K562 (cell line): ENCODE measurements at regions not wholly inside any gene's neighbourhood (a gene's known extent, or its start where the extent isn't known, plus 50 kb on each side); places are given as distances from the start of the nearest gene placed in this dataset.

Experiments
- ATF2 ChIP-seq: sonication (generic); formaldehyde crosslinking; IDR thresholded peaks from 2 replicates; pipeline ENCODE4 v1.8.1; 2022; ENCODE audit warnings: missing genetic modification reagents
- BCL6 ChIP-seq: fragments of 250-450 bp; sonication (Bioruptor Pico); IDR thresholded peaks from 2 replicates; pipeline ENCODE4 v1.4.0; 2020
- BCOR ChIP-seq: fragments of 450-650 bp; IDR thresholded peaks from 2 replicates; pipeline ENCODE4 v1.6.1; 2016
- CREB3 ChIP-seq: fragments of 450-650 bp; conservative IDR thresholded peaks from 2 replicates; pipeline ENCODE4 v1.6.1; 2016; ENCODE audit warnings: missing genetic modification characterization, low read depth, mild to moderate bottlenecking, missing compliant biosample characterization, moderate library complexity
- HDAC1 ChIP-seq, 2 experiments: fragments of 450-650 bp; IDR thresholded peaks; 2 replicates each; pipeline ENCODE4 v1.6.1; 2016 to 2017; ENCODE audit warnings: inconsistent platforms in 1 of 2, mild to moderate bottlenecking in 1 of 2, moderate library complexity in 1 of 2
- HMG20A ChIP-seq: fragments of 450-650 bp; formaldehyde crosslinking; conservative IDR thresholded peaks from 2 replicates; pipeline ENCODE4 v1.4.0; 2020; ENCODE audit warnings: mild to moderate bottlenecking, mixed read lengths
- JUNB ChIP-seq: fragments of 450-650 bp; formaldehyde crosslinking; conservative IDR thresholded peaks from 2 replicates; pipeline ENCODE4 v1.4.0; 2020; ENCODE audit warnings: mild to moderate bottlenecking
- MBD1 ChIP-seq: fragments of 250-450 bp; sonication (Bioruptor Pico); IDR thresholded peaks from 2 replicates; pipeline ENCODE4 v1.8.0; 2022; ENCODE audit warnings: inconsistent platforms
- NBN ChIP-seq: fragments of 450-650 bp; IDR thresholded peaks from 2 replicates; pipeline ENCODE4 v1.6.1; 2016; ENCODE audit warnings: low read depth, mild to moderate bottlenecking
- PPARD ChIP-seq: fragments of 250-450 bp; sonication (Bioruptor Pico); IDR thresholded peaks from 2 replicates; pipeline ENCODE4 v1.8.0; 2022; ENCODE audit warnings: inconsistent platforms, mild to moderate bottlenecking, moderate library complexity
- PURB ChIP-seq: sonication (generic); formaldehyde crosslinking; IDR thresholded peaks from 2 replicates; pipeline ENCODE4 v1.9.0; 2021; ENCODE audit warnings: low read depth, mild to moderate bottlenecking, missing genetic modification reagents
- SREBF2 ChIP-seq: sonication (generic); formaldehyde crosslinking; IDR thresholded peaks from 2 replicates; pipeline ENCODE4 v1.4.0; 2020; ENCODE audit warnings: mild to moderate bottlenecking, missing genetic modification reagents
- TFE3 ChIP-seq: fragments of 450-650 bp; formaldehyde crosslinking; IDR thresholded peaks from 2 replicates; pipeline ENCODE4 v1.4.0; 2020; ENCODE audit warnings: mild to moderate bottlenecking, mixed read lengths
- UBTF ChIP-seq, 2 experiments: IDR thresholded peaks; 2 replicates each; pipeline ENCODE4 v1.6.1; 2012; ENCODE audit warnings: improper control_type of control experiment in 2 of 2, low read depth in 2 of 2, low read length in 2 of 2, borderline replicate concordance in 1 of 2
- ZNF274 ChIP-seq: IDR thresholded peaks from 2 replicates; pipeline ENCODE4 v1.6.1; 2011; ENCODE audit warnings: low read depth, mild to moderate bottlenecking, low read length, moderate library complexity, borderline replicate concordance

GRCh38 chr5:62029303-62029702 lies 276.7 kb upstream of the KIF2A start (continued):
- TF ChIP-seq MBD1 (CRISPR knock-in tag), result no peak
- TF ChIP-seq UBTF (IDR thresholded peaks at IDR 0.05; ENCODE audit: borderline replicate concordance in 1 of 2, low read depth in 2 of 2, low read length in 2 of 2), result no peak
- no peak for TF ChIP-seq ATF2
- no peak for TF ChIP-seq ZNF274
- no peak for TF ChIP-seq PPARD
- no peak for TF ChIP-seq NBN
- no peak for TF ChIP-seq SREBF2 (CRISPR knock-in tag)
- no peak for TF ChIP-seq BCL6 (CRISPR knock-in tag)
- no peak for TF ChIP-seq PURB (CRISPR knock-in tag)
- TF ChIP-seq CREB3, result no peak
- no peak for TF ChIP-seq HDAC1 (IDR thresholded peaks at IDR 0.05)
- no peak for TF ChIP-seq TFE3
- no peak for TF ChIP-seq HMG20A (CRISPR knock-in tag)
- no peak for TF ChIP-seq JUNB (CRISPR knock-in tag)
- no peak for TF ChIP-seq BCOR
